NCI-H69 (cell line): ENCODE measurements at regions not wholly inside any gene's neighbourhood (a gene's known extent, or its start where the extent isn't known, plus 50 kb on each side); places are given as distances from the start of the nearest gene placed in this dataset.
"Not testable (repeated sequence)": the region's sequence is repeated elsewhere in the genome, so short reads cannot be mapped to it uniquely, and the experiment has no call there.

Source experiments
- DNase-seq: peaks from one replicate; lab custom pipeline; 2025; lab: John Stamatoyannopoulos, UW

DNA sequence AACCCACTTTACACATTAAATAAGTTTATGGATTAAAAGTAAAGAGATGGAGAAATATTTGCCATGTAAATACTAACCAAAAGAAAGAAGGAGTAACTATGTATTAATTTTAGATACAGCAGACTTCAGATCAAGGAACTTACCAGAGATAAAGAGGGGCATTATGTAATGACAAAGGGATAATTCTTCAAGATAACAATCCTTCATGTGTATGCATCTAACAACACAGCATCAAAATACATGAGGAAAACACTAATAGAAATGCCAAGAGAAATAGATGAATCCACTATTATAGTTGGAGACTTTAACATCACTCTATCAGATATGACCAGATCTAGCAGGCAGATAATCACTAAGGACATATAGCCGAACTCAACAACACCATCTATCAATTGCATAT, 149.8 kb upstream of the ANKRD55 start:
- no peak for DNase-seq

GRCh38 chr5:56377573-56377972, 144.4 kb upstream of the ANKRD55 start:
- DNase-seq: no peak

- DNase-seq: no peak
These were observed 143.0 kb upstream of the ANKRD55 start for GRCh38 chr5:56376128-56376527.

- DNase-seq: peak; percentile 75
These were observed 141.9 kb upstream of the ANKRD55 start for GRCh38 chr5:56375011-56375410.

GRCh38 chr5:56372491-56372890, 139.4 kb upstream of the ANKRD55 start:
- not testable (repeated sequence) for DNase-seq

- no peak for DNase-seq
These were observed 136.3 kb upstream of the ANKRD55 start for GRCh38 chr5:56369361-56369811.

DNA sequence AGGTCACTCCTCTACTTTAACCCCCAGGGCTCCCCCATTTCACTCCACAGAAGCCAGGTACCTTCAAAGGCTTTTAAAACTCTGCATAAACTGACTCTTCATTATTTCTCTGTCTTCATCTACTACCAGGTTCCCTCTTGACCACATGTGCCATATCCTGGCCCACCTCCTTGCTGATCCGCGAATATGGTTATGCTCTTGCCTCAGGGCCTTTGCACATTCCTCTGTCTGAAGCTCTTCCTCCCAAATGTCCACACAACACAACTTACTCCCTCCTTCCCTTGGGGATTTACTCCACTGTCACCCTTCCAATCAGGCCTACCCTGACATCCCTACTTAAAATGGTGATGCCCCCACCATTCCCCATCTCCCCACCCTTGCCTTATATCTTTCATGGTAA, 134.6 kb upstream of the ANKRD55 start:
- DNase-seq: no peak

DNA sequence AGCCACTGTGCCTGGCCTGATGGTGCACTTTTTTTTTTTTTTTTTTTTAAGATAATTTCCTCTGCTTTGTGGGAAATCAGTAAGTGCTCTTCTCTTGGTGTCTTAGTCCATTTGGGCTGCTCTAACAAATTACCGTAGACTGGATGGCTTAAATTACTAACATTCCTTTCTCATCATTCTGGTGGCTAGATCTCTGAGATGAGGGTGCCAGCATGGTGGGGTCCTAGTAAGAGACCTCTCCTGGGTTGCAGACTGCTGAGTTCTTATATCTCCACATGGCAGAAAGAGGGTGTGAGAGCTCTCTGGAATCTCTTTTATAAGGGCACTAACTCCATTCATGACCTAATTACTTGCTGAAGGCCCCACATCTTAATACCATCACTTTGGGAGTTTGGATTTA, 133.9 kb upstream of the ANKRD55 start:
- DNase-seq: no peak

- no peak for DNase-seq
These were observed 128.3 kb upstream of the ANKRD55 start for GRCh38 chr5:56361398-56361797.

DNA sequence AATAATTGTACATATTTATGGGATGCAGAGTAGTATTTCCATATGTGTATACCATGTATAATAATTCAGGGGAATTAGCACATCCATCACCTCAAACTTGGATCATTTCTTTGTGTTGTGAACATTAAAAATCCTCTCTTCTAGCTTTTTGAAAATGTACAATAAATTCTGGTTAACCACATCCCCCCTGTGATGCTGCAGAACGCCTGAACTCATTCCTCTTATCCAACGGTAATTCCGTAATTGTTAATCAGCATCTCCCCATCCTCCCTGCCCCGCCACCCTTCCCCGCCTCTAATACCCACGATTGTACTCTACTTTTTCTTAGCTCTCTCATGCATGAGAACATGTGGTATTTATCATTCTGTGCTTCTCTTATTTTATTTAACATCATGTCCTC, 127.7 kb upstream of the ANKRD55 start:
- no peak for DNase-seq

DNA sequence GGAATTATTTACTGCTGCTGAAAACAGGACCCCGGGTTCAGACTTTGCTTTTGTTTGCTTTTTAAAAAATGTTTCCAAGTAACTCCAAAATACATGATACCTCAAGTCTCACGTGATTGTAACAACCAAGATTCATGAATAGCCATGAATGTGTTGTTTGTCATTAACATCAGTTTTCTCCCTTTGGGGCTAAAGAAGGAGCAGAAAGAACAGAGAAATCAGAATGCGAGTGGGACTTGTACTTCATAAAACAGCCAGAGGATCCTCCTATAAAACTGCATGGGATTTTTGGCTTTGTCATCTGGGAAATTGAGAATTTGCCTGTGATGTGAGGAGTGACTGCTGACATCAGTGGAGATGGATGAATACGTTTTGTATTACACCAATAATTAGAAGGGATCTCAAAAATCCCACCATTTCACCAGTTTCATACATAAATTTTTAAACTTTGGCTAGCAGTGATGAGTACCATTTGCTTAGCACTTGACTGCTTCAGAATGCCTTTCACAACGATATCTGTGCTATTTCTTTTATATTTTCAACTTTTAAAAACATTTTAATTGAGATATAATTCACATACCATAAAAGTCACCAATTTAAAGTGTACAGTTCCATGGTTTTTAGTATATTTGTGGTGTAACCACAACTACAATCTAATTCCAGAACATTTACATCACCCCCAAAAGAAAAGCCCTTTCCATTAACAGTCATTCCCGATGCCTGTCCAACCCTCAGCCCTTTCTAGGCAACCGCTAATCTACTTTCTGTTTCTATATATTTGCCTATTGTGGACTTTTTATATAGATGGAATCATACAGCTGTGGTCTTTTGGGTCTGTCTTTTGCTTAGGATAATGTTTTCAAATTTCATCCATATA, 126.9 kb upstream of the ANKRD55 start:
- DNase-seq: no peak

DNA sequence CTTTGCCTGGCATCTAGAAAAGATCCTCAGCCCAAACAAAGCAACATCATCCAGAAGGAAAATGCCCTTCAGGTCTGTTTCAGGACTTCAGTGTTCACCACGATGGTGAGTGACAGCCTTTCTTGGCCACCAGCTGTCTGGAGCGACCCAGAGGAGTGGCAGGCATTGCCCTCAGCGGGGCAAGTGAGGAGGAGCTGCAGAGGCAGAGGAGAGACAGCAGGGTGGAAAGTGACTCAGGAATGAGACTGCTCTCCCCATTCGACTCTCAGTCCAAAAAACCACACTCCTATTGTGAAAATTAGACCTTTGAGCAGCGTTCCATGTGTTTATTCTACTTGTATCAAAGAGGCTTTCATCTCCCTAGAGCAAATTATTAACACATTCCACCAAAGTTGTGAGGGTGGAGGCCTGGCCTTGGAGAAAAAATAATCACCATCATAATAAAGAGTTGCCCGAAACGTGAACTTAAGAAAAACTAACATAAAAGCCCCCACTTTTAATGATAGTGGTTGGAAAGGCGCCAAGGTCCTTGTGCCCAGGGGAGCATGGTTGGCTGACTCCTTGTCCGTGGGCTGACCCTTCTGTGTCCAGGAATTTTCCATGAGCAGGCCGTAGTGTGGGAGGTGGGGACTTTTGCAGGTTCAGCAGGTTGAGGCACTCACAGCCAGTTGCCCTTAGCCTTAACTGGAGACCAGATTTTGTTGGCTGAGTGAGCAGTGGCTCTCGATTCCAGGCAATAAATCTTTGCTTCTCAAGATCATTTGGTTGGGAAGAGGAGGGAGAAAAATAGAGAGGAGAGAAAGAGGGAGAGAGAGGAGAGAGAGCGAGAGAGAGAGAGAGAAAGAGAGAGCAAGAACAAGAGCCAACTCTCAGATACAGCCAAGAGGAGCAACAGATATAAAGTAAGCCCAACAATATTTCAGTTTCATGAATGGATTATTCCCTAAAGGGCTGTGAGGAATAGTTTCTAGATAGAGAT, 125.9 kb upstream of the ANKRD55 start:
- no peak for DNase-seq

DNA sequence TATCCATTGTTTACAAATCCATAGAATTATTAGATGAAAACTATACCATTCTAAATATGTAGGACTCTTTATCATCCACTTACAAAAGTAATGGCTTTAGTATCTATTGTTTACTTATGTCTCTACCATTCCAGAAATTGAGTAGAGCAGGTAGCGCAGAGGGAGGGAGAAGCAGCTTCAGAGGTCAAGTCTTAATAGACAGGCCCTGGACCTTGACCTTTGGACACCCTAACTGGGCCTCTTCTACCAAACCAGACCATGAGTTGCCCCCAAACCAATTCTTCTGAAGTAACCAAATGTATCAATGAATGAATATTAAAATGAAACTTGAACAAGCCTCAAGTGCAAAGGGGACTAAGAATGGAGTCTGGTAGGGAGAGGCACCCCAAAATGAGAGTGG, 124.9 kb upstream of the ANKRD55 start:
- no peak for DNase-seq

DNA sequence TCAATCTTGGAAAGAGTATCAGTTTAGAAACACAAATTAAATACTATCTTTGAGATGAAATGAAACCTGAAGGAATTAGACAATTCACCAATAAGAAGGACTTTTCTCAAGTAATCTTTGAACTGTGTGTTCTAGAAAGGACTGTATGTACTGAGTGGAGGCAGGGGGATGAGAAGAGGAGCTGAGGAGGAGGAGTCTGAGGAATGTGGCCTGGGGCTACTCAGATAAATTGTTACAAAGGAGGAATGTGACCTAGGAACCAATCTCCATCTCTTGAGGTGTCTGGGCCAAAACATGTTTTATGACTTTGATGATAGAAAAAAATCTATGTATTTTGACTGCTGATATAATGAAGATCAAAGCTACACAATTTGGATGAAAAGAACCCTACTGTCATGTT, 124.3 kb upstream of the ANKRD55 start:
- DNase-seq: no peak

GRCh38 chr5:56356836-56357160, 123.7 kb upstream of the ANKRD55 start:
- peak; percentile 3 for DNase-seq

DNA sequence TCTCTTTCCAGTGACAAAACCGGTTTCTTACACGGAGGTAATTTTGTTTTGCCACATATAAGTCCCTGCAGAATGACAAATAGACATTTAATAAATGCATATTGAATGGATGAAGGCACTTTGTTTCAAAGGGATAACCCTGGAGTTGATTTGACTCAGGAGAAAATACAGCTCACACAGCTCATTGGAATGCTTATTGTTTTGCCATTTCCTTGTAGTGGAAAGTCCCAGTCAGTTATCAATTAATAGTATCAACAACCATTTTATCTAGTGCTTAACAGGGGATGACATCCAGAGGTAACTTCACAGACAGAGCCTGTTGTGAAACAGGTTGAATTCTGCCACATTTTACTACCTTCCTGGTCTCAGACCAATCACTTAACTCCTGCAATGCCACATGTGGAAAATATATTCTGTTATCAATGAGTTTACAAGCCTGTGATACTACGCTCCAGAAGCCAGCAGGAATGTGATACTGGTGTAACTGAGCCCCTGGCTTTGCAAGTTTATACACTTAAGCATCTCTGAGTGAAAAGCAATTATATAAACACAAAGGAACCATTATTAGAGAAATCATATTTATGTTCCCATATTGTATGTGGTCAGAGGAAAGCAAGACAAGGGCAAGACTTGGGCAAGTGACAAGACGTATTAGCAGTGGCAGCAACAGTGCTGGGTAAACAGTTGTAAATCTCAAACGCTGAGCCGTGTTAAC, 123.1 kb upstream of the ANKRD55 start:
- DNase-seq: no peak

- no peak for DNase-seq
These were observed 121.7 kb upstream of the ANKRD55 start for GRCh38 chr5:56354836-56355235.

DNA sequence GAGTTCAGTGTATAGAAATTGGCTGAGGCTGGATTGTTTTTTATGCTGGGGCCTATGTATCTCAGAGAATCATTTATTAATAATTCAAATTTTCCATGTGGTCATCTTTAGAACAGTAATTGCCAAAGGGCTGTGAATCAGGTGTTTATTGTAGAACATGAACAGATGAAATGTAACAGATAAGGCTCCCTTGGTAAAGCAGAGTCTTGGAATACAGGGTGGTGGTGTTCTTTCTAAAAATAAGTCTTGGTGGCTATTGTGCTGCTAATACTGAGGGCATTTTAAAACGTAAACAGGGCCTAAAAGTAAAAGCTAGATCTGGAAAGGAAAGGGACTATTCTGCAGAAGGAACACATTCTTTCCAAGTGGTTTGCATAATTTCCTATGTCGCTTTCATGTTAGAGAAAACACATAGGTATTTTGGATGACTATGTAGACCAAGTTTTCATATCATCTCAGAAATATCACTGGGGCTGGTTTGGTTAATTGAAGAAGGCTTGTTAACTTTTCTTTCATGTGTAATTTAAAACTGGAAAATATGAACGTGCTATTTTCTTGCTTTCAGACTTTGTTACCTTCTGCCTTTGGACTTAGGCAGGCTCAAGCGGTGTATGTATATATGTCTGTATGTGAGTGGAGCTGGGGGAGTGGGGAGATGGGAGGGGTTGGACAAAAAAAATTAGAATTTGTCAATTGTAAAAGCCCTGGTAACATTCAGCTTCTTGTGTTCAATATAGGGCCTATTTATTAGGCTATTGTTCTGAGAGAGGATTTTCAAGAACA, 119.9 kb upstream of the ANKRD55 start:
- no peak for DNase-seq

- peak; percentile 83 for DNase-seq
These were observed 117.6 kb upstream of the ANKRD55 start for GRCh38 chr5:56350597-56351170.

GRCh38 chr5:56350011-56350596, 117.0 kb upstream of the ANKRD55 start:
- no peak for DNase-seq

DNA sequence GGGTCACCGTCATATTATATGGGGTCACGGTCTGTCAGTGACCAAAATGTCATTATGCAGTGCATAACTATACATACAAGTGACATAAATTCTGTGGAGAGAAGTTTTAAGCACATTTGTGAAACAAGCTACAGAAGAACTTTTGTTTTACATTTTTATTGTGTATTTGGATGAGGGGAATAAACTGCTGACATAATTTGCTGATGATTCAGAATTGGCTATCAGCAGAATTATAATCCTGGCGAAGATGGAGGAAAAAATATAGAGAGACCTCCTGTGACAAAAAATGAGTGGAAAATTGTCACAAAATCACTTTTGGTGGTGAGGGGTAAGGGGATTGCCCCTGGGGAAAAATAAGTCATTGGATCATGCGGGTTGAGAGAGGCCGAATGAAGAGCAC, 116.3 kb upstream of the ANKRD55 start:
- DNase-seq: no peak
